IMR-90 (cell line): ENCODE measurements at regions not wholly inside any gene's neighbourhood (a gene's known extent, or its start where the extent isn't known, plus 50 kb on each side); places are given as distances from the start of the nearest gene placed in this dataset.

Experiments
- ATAC-seq: fragments of 200-7000 bp; cut with Tn5 transposase; 2 replicates; pipeline ENCODE4 v1.9.1; 2020; ENCODE audit warnings: low read depth, mild to moderate bottlenecking, moderate library complexity
- BruUV-seq: library from RNA; stranded (reverse); fragments of 400-500 nt; replicated peaks from 2 replicates; lab custom pipeline; 2021; lab: Mats Ljungman, UMichigan
- CTCF ChIA-PET: fragments of 300-600 bp; formaldehyde crosslinking; extraction: SDS; loops from one replicate; lab custom pipeline; 2021; ENCODE audit warnings: antibody characterized with exemption; lab: Yijun Ruan, JAX
- POLR2A ChIA-PET: fragments of 300-600 bp; sonication (Branson Sonifier 250); formaldehyde crosslinking; loops from one replicate; lab custom pipeline; 2022; ENCODE audit warnings: antibody characterized with exemption; ENCODE audit not compliant: unreplicated experiment; lab: Charles Lee
- DNase-seq: peaks from one replicate; pipeline ENCODE4 v3.0.0; 2013
- H2AFZ ChIP-seq: replicated peaks from 2 replicates; pipeline ENCODE3; 2013; ENCODE audit warnings: low read length, mild to moderate bottlenecking; ENCODE audit not compliant: poor library complexity
- H2AK5ac ChIP-seq: 2 replicates; pipeline ENCODE4 v1.6.1; 2013; ENCODE audit warnings: low read depth, low read length, inconsistent platforms
- H2AK9ac ChIP-seq: replicated peaks from 2 replicates; pipeline ENCODE3; 2013; ENCODE audit warnings: mild to moderate bottlenecking, low read depth, low read length, moderate library complexity; ENCODE audit not compliant: poor library complexity
- H2BK120ac ChIP-seq: 2 replicates; pipeline ENCODE4 v1.6.1; 2013; ENCODE audit warnings: low read depth, low read length, inconsistent platforms
- H2BK15ac ChIP-seq: 3 replicates; pipeline ENCODE4 v1.6.1; 2013; ENCODE audit warnings: low read depth, low read length, inconsistent platforms
- H2BK20ac ChIP-seq: 2 replicates; pipeline ENCODE4 v1.6.1; 2013; ENCODE audit warnings: low read depth, mild to moderate bottlenecking, inconsistent platforms, low read length, moderate library complexity
- H2BK5ac ChIP-seq: 2 replicates; pipeline ENCODE4 v1.6.1; 2013; ENCODE audit warnings: mild to moderate bottlenecking, low read depth, low read length, inconsistent platforms; ENCODE audit not compliant: poor library complexity, severe bottlenecking
- H3K14ac ChIP-seq: replicated peaks from 2 replicates; pipeline ENCODE4 v1.6.1; 2013; ENCODE audit warnings: low read depth, low read length, inconsistent platforms
- H3K18ac ChIP-seq: 2 replicates; pipeline ENCODE4 v1.6.1; 2013; ENCODE audit warnings: low read depth, low read length, control low read depth
- H3K23ac ChIP-seq: 2 replicates; pipeline ENCODE4 v1.6.1; 2013; ENCODE audit warnings: low read depth, low read length, inconsistent platforms
- H3K27ac ChIP-seq: 2 replicates; pipeline ENCODE4 v1.5.1; 2013; ENCODE audit warnings: mild to moderate bottlenecking, control low read depth, low read length; ENCODE audit not compliant: insufficient read depth
- H3K27me3 ChIP-seq: 2 replicates; pipeline ENCODE4 v1.6.1; 2013; ENCODE audit warnings: low read length; ENCODE audit not compliant: control insufficient read depth, insufficient read depth
- H3K36me3 ChIP-seq: 2 replicates; pipeline ENCODE4 v1.6.1; 2013; ENCODE audit warnings: low read length, mixed read lengths; ENCODE audit not compliant: control insufficient read depth, insufficient read depth
- H3K4ac ChIP-seq: 2 replicates; pipeline ENCODE4 v1.6.1; 2013; ENCODE audit warnings: low read depth, low read length, inconsistent platforms
- H3K4me1 ChIP-seq: 2 replicates; pipeline ENCODE4 v1.6.1; 2013; ENCODE audit warnings: low read length, mixed read lengths; ENCODE audit not compliant: control insufficient read depth, insufficient read depth
- H3K4me2 ChIP-seq: 2 replicates; pipeline ENCODE4 v1.6.1; 2013; ENCODE audit warnings: low read depth, mild to moderate bottlenecking, control low read depth, low read length, moderate library complexity
- H3K4me3 ChIP-seq: 2 replicates; pipeline ENCODE4 v1.5.1; 2013; ENCODE audit warnings: low read depth, mild to moderate bottlenecking, control low read depth, low read length, moderate library complexity; ENCODE audit not compliant: insufficient read depth
- H3K56ac ChIP-seq: 2 replicates; pipeline ENCODE4 v1.6.1; 2013; ENCODE audit warnings: low read length, inconsistent platforms; ENCODE audit not compliant: insufficient read depth; ENCODE audit errors: extremely low read depth
- H3K79me1 ChIP-seq, 2 experiments: 2 replicates each; pipeline ENCODE4 v1.6.1; 2013; ENCODE audit warnings: low read length in 2 of 2, inconsistent platforms in 1 of 2, low read depth in 1 of 2
- H3K9ac ChIP-seq: 2 replicates; pipeline ENCODE4 v1.6.1; 2013; ENCODE audit warnings: low read depth, low read length, control low read depth
- H3K9me1 ChIP-seq: 2 replicates; pipeline ENCODE4 v1.6.1; 2013; ENCODE audit warnings: low read length, inconsistent platforms; ENCODE audit not compliant: insufficient read depth
- H3K9me3 ChIP-seq: 2 replicates; pipeline ENCODE4 v1.6.1; 2013; ENCODE audit warnings: low read length; ENCODE audit not compliant: control insufficient read depth, insufficient read depth
- H4K20me1 ChIP-seq: 2 replicates; pipeline ENCODE4 v1.6.1; 2013; ENCODE audit warnings: low read length, inconsistent platforms; ENCODE audit not compliant: insufficient read depth
- H4K5ac ChIP-seq: 2 replicates; pipeline ENCODE4 v1.6.1; 2013; ENCODE audit warnings: mild to moderate bottlenecking, low read depth, low read length, control low read depth
- H4K8ac ChIP-seq, 2 experiments: 2 replicates each; pipeline ENCODE4 v1.6.1; 2013; ENCODE audit warnings: low read depth in 2 of 2, low read length in 2 of 2, control low read depth in 1 of 2, inconsistent platforms in 1 of 2
- H4K91ac ChIP-seq: 2 replicates; pipeline ENCODE4 v1.6.1; 2013; ENCODE audit warnings: low read depth, low read length, inconsistent platforms; ENCODE audit not compliant: insufficient read depth
- CEBPB ChIP-seq: IDR thresholded peaks from 2 replicates; pipeline ENCODE4 v1.6.1; 2012; ENCODE audit warnings: low read depth, low read length, improper control_type of control experiment
- CTCF ChIP-seq: conservative IDR thresholded peaks from 2 replicates; pipeline ENCODE4 v1.5.1; 2012; ENCODE audit warnings: mild to moderate bottlenecking, low read depth, low read length, improper control_type of control experiment
- FOS ChIP-seq: fragments of 150-350 bp; IDR thresholded peaks from 2 replicates; pipeline ENCODE4 v1.6.1; 2016; ENCODE audit warnings: low read depth, low read length
- MAFK ChIP-seq: IDR thresholded peaks from 2 replicates; pipeline ENCODE4 v1.6.1; 2012; ENCODE audit warnings: low read depth, low read length, improper control_type of control experiment
- MAZ ChIP-seq: IDR thresholded peaks from 2 replicates; pipeline ENCODE4 v1.6.1; 2012; ENCODE audit warnings: low read depth, mild to moderate bottlenecking, low read length, improper control_type of control experiment, moderate library complexity, borderline replicate concordance
- POLR2A ChIP-seq: IDR thresholded peaks from 2 replicates; pipeline ENCODE4 v1.6.1; 2012; ENCODE audit warnings: mild to moderate bottlenecking, low read depth, low read length
- RAD21 ChIP-seq: IDR thresholded peaks from 2 replicates; pipeline ENCODE4 v1.6.1; 2012; ENCODE audit warnings: low read length, improper control_type of control experiment
- RCOR1 ChIP-seq: IDR thresholded peaks from 2 replicates; pipeline ENCODE4 v1.6.1; 2012; ENCODE audit warnings: mild to moderate bottlenecking, low read length, improper control_type of control experiment; ENCODE audit not compliant: insufficient replicate concordance
- WGBS, 2 experiments: methylation state at CpG; one replicate each; pipeline versions ENCODE4 v1.1.5 to v1.1.7; 2013; ENCODE audit warnings: missing lambda C conversion rate in 2 of 2; ENCODE audit not compliant: insufficient read length in 1 of 2; ENCODE audit errors: extremely low coverage in 2 of 2; 5-methylcytosine and 5-hydroxymethylcytosine counted together
- dilution Hi-C: fragments of 300-500 bp; cut with HindIII; formaldehyde crosslinking; loops from one replicate; pipeline ENCODE4 v1.14.3; 2018; ENCODE audit warnings: low sequenced_read_pairs; ENCODE audit not compliant: unreplicated experiment
- in situ Hi-C: fragments of 300-500 bp; cut with MboI; formaldehyde crosslinking; loops from 3 replicates; pipeline ENCODE4 v1.14.3; 2019; ENCODE audit warnings: low sequenced_read_pairs, inconsistent platforms, mixed read lengths
- intact Hi-C: fragments of 100-400 bp; cut with micrococcal nuclease; formaldehyde crosslinking; loops from 2 replicates; pipeline ENCODE4 v1.10.0; 2022

- H4K5ac ChIP-seq, result no peak overlapping the region
- H4K91ac ChIP-seq, result no peak overlapping the region
- no peak overlapping the region for H3K56ac ChIP-seq
- no TSS peak for BruUV-seq
- WGBS, 2 experiments, result no CpG with 5 or more reads among the region's 4 CpGs
- H3K4me3 ChIP-seq, result no peak overlapping the region
- TF ChIP-seq MAZ (no peak), CTCF (no peak), RAD21 (no peak), CEBPB (no peak), POLR2A (no peak), RCOR1 (no peak), MAFK (no peak), FOS (no peak)
- no peak overlapping the region for H2BK120ac ChIP-seq
- H3K36me3 ChIP-seq, result no peaks in the 10 kb centered on the region
- DNase-seq (no peak), ATAC-seq (no peak)
- H2BK20ac ChIP-seq, result no peak overlapping the region
- no peaks in the 10 kb centered on the region for H3K79me1 ChIP-seq
- no peaks in the 10 kb centered on the region for H3K27me3 ChIP-seq
- dilution Hi-C loops (no loop called here), in situ Hi-C loops (no loop called here), intact Hi-C loops (no loop called here)
- CTCF ChIA-PET, result no interaction called here
- H2BK5ac ChIP-seq, result no peak overlapping the region
- H3K4me1 ChIP-seq, result no peaks in the 10 kb centered on the region
- H3K14ac ChIP-seq, result no peak overlapping the region
- H3K18ac ChIP-seq, result no peak overlapping the region
- no peak overlapping the region for H3K27ac ChIP-seq
- H3K23ac ChIP-seq, result no peak overlapping the region
- H3K9me1 ChIP-seq, result no peaks in the 10 kb centered on the region
- no peak overlapping the region for H2BK15ac ChIP-seq
- H2AK5ac ChIP-seq, result no peak overlapping the region
- POLR2A ChIA-PET, result no interaction called here
- no peak overlapping the region for H2AFZ ChIP-seq
- no peak overlapping the region for H3K4ac ChIP-seq
- H3K4me2 ChIP-seq, result no peak overlapping the region
- H4K20me1 ChIP-seq, result no peaks in the 10 kb centered on the region
- H4K8ac ChIP-seq, result no peak overlapping the region
- no peak overlapping the region for H3K9ac ChIP-seq
- H2AK9ac ChIP-seq, result no peak overlapping the region
- H3K9me3 ChIP-seq, result no peaks in the 10 kb centered on the region; the same call in 1 of the 2 replicates
Measured at GRCh38 chrX:36581030-36581429, 427.1 kb upstream of the FAM47C start.
